HepG2 (cell line): ENCODE measurements at regions not wholly inside any gene's neighbourhood (a gene's known extent, or its start where the extent isn't known, plus 50 kb on each side); places are given as distances from the start of the nearest gene placed in this dataset.

Source experiments
- ATAC-seq: fragments of 200-7000 bp; cut with Tn5 transposase; 3 replicates; pipeline ENCODE4 v1.9.1; 2020; ENCODE audit warnings: mild to moderate bottlenecking, moderate library complexity
- BruUV-seq: library from RNA; stranded (reverse); fragments of 400-500 nt; replicated peaks from 2 replicates; lab custom pipeline; 2021; lab: Mats Ljungman, UMichigan
- CTCF ChIA-PET: fragments of 300-600 bp; formaldehyde crosslinking; extraction: SDS; loops from one replicate; lab custom pipeline; 2021; ENCODE audit warnings: low total read pairs, inconsistent platforms, low intra/inter-chr PET ratio; lab: Yijun Ruan, JAX
- POLR2A ChIA-PET: fragments of 350-600 bp; sonication (Branson Sonifier 250); formaldehyde crosslinking; loops from one replicate; lab custom pipeline; 2020; ENCODE audit warnings: antibody characterized with exemption, inconsistent platforms; lab: Yijun Ruan, JAX
- DNase-seq: peaks from one replicate; pipeline ENCODE4 v3.0.0-alpha.2; 2015; ENCODE audit warnings: low spot score
- FAIRE-seq: peaks from 3 replicates; lab custom pipeline; 2011; peaks lifted over from hg19 to GRCh38; lab: Jason Lieb, UNC
- H2AFZ ChIP-seq: one replicate; pipeline ENCODE4 v1.6.1; 2011; ENCODE audit warnings: low read length, inconsistent platforms
- H3K27ac ChIP-seq: fragments of 300-600 bp; 3 replicates; pipeline ENCODE4 v1.8.0; 2011; ENCODE audit warnings: mixed run types, mild to moderate bottlenecking, mixed read lengths, low read length, inconsistent platforms; ENCODE audit not compliant: insufficient read depth; ENCODE audit errors: extremely low read length
- H3K27me3 ChIP-seq, 2 experiments: fragments of 200-600 bp in 1 of 2; 2 replicates in 1 of 2; 3 replicates in 1 of 2; pipeline versions ENCODE4 v1.6.0 to v1.8.0; 2011; ENCODE audit warnings: low read length in 2 of 2, mild to moderate bottlenecking in 2 of 2, moderate library complexity in 2 of 2, inconsistent platforms in 1 of 2; ENCODE audit not compliant: insufficient read depth in 2 of 2, control insufficient read depth in 1 of 2
- H3K36me3 ChIP-seq, 2 experiments: fragments of 200-600 bp in 1 of 2; replicated peaks in 1 of 2; 2 replicates in 1 of 2; 3 replicates in 1 of 2; pipeline versions ENCODE4 v1.5.1 to v1.8.0; 2011; ENCODE audit warnings: low read length in 2 of 2, inconsistent platforms in 1 of 2; ENCODE audit not compliant: insufficient read depth in 2 of 2, control insufficient read depth in 1 of 2
- H3K4me1 ChIP-seq: 2 replicates; pipeline ENCODE4 v1.5.1; 2012; ENCODE audit warnings: low read length, inconsistent platforms; ENCODE audit not compliant: insufficient read depth
- H3K4me2 ChIP-seq: 2 replicates; pipeline ENCODE4 v1.6.0; 2011; ENCODE audit warnings: low read depth, low read length, inconsistent platforms
- H3K4me3 ChIP-seq, 3 experiments: fragments of 200-600 bp in 1 of 3; sonication (generic), shearing (Covaris generic) in 1 of 3; replicated peaks in 1 of 3; 2 replicates each; pipeline ENCODE4 v1.5.1; 2011 to 2016; ENCODE audit warnings: low read length in 3 of 3, inconsistent platforms in 2 of 3, low read depth in 2 of 3, mild to moderate bottlenecking in 2 of 3, control low read depth in 1 of 3, mixed read lengths in 1 of 3; ENCODE audit not compliant: insufficient read depth in 1 of 3
- H3K79me2 ChIP-seq: one replicate; pipeline ENCODE4 v1.6.1; 2011; ENCODE audit warnings: low read length, inconsistent platforms; ENCODE audit not compliant: insufficient read depth
- H3K9ac ChIP-seq: 2 replicates; pipeline ENCODE4 v1.6.0; 2011; ENCODE audit warnings: mild to moderate bottlenecking, low read depth, low read length, inconsistent platforms; ENCODE audit not compliant: insufficient read depth
- H3K9me3 ChIP-seq: 2 replicates; pipeline ENCODE4 v1.5.1; 2012; ENCODE audit warnings: mild to moderate bottlenecking, low read length
- H4K20me1 ChIP-seq: 2 replicates; pipeline ENCODE4 v1.6.0; 2011; ENCODE audit warnings: inconsistent platforms, mild to moderate bottlenecking, low read length, moderate library complexity; ENCODE audit not compliant: insufficient read depth
- BCL6 ChIP-seq: IDR thresholded peaks from 2 replicates; pipeline ENCODE4 v1.6.1; 2016; ENCODE audit warnings: missing genetic modification reagents, missing compliant biosample characterization
- FOSL1 ChIP-seq: sonication (generic); formaldehyde crosslinking; IDR thresholded peaks from 2 replicates; pipeline ENCODE4 v1.9.0; 2021; ENCODE audit warnings: missing genetic modification reagents, borderline replicate concordance
- MAF1 ChIP-seq: sonication (generic); formaldehyde crosslinking; IDR thresholded peaks from 2 replicates; pipeline ENCODE4 v1.5.0; 2020; ENCODE audit warnings: missing genetic modification reagents, borderline replicate concordance
- POLR2G ChIP-seq: fragments of 200-400 bp; formaldehyde crosslinking; IDR thresholded peaks from 2 replicates; pipeline ENCODE4 v1.6.1; 2018; ENCODE audit warnings: mild to moderate bottlenecking, low read depth, low read length, moderate library complexity
- ZNF225 ChIP-seq: sonication (generic); formaldehyde crosslinking; IDR thresholded peaks from 2 replicates; pipeline ENCODE4 v1.4.0; 2020; ENCODE audit warnings: mild to moderate bottlenecking, missing genetic modification reagents
- ZNF33A ChIP-seq: sonication (generic); formaldehyde crosslinking; IDR thresholded peaks from 2 replicates; pipeline ENCODE4 v1.5.1; 2020; ENCODE audit warnings: missing genetic modification reagents, mild to moderate bottlenecking, moderate library complexity, borderline replicate concordance
- WGBS: methylation state at CpG from one replicate; pipeline ENCODE4 v1.1.6; 2017; ENCODE audit warnings: low lambda C conversion rate; 5-methylcytosine and 5-hydroxymethylcytosine counted together
- in situ Hi-C: cut with HindIII; loops from 2 replicates; pipeline ENCODE4 v1.10.0; 2017; ENCODE audit warnings: low pct_unique_long_range_greater_than_20kb; ENCODE audit not compliant: extremely low pct_ligation_motif_present
- intact Hi-C: fragments of 100-400 bp; cut with micrococcal nuclease; formaldehyde crosslinking; loops from one replicate; pipeline ENCODE4 v1.10.0; 2022; ENCODE audit not compliant: unreplicated experiment
- TF ChIP-seq, protein P1 (sequence below): sonication (generic); formaldehyde crosslinking; IDR thresholded peaks from 2 replicates; pipeline ENCODE4 v1.4.0; 2020; ENCODE audit warnings: mild to moderate bottlenecking, missing genetic modification reagents
- TF ChIP-seq, protein P2 (sequence below): sonication (generic); formaldehyde crosslinking; IDR thresholded peaks from 2 replicates; pipeline ENCODE4 v1.4.0; 2020; ENCODE audit warnings: missing genetic modification reagents, borderline replicate concordance

DNA sequence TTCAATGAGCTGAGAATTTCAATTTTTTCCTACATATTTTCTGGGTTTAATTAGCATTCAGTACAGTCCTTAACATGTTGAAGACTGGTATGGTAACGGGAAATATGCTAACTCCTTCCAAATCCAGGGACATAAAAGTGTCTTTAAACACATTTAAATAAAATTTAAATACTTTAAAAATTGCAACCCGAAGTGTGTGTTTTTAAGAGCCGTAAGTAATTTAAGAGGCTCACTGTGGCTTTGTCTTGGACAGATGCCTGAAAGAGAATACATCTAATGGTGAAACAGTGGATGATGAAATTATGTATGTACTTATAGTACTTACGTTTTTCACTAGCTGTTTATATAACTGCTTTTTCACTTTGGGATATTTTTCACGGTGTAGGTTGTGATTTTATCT is 687.3 kb upstream of the CELF2 start:
- Histone ChIP-seq H3K9ac (no peak overlapping the region), H2AFZ (no peak overlapping the region), H3K9me3 (peaks cover 83% of the 10 kb centered on the region), H4K20me1 (no peaks in the 10 kb centered on the region), H3K36me3 (no peaks in the 10 kb centered on the region), H3K4me1 (no peaks in the 10 kb centered on the region), H3K4me2 (no peak overlapping the region), H3K4me3 (no peak overlapping the region), H3K79me2 (no peaks in the 10 kb centered on the region), H3K27ac (no peak overlapping the region), H3K27me3 (no peaks in the 10 kb centered on the region)
- POLR2A ChIA-PET: no interaction called here
- TF ChIP-seq FOSL1 (CRISPR knock-in tag) (no peak), ZNF33A (CRISPR knock-in tag) (no peak), MAF1 (CRISPR knock-in tag) (no peak)
- TF ChIP-seq, protein P1, sequence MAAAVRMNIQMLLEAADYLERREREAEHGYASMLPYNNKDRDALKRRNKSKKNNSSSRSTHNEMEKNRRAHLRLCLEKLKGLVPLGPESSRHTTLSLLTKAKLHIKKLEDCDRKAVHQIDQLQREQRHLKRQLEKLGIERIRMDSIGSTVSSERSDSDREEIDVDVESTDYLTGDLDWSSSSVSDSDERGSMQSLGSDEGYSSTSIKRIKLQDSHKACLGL: no peak
- TF ChIP-seq, protein P2, sequence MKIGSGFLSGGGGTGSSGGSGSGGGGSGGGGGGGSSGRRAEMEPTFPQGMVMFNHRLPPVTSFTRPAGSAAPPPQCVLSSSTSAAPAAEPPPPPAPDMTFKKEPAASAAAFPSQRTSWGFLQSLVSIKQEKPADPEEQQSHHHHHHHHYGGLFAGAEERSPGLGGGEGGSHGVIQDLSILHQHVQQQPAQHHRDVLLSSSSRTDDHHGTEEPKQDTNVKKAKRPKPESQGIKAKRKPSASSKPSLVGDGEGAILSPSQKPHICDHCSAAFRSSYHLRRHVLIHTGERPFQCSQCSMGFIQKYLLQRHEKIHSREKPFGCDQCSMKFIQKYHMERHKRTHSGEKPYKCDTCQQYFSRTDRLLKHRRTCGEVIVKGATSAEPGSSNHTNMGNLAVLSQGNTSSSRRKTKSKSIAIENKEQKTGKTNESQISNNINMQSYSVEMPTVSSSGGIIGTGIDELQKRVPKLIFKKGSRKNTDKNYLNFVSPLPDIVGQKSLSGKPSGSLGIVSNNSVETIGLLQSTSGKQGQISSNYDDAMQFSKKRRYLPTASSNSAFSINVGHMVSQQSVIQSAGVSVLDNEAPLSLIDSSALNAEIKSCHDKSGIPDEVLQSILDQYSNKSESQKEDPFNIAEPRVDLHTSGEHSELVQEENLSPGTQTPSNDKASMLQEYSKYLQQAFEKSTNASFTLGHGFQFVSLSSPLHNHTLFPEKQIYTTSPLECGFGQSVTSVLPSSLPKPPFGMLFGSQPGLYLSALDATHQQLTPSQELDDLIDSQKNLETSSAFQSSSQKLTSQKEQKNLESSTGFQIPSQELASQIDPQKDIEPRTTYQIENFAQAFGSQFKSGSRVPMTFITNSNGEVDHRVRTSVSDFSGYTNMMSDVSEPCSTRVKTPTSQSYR: no peak
- FAIRE-seq (no peak), ATAC-seq (no peak), DNase-seq (no peak)
- in situ Hi-C loops (no loop called here), intact Hi-C loops (no loop called here)
- BruUV-seq: no TSS peak
- CTCF ChIA-PET: no interaction called here
- 3% methylated on average over 5 of the region's 5 CpGs for WGBS

DNA sequence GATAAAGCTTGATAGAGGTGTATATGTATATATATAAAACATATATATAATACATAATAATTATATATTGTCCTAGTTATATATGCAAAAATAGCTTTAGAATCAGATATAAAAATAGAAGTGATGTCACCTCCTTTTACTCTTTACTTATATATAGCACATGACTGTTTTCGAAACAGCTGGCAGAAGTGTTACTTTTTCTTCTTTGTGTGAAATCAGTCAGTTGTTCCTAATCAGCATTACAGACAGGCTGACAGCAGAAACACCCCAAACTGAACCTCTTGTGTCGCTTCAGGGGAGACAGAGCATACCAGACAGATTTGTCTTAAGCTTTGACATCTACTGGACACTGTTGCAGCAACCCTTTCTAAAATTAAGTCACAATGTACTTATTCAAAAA is 684.9 kb upstream of the CELF2 start:
- POLR2A ChIA-PET: no interaction called here

More for the DNA sequence above, 684.9 kb upstream of the CELF2 start:
- TF ChIP-seq MAF1 (CRISPR knock-in tag) (no peak), ZNF225 (CRISPR knock-in tag) (no peak), BCL6 (CRISPR knock-in tag) (no peak), POLR2G (no peak)
- WGBS: 3% methylated on average over 2 of the region's 2 CpGs
- no peak for FAIRE-seq
- H3K4me2 ChIP-seq: no peak overlapping the region
- H2AFZ ChIP-seq: no peak overlapping the region
- no peaks in the 10 kb centered on the region for H4K20me1 ChIP-seq
- no peaks in the 10 kb centered on the region for H3K27me3 ChIP-seq
- DNase-seq: no peak
- in situ Hi-C loops: no loop called here
- no peaks in the 10 kb centered on the region for H3K36me3 ChIP-seq
- H3K9ac ChIP-seq: no peak overlapping the region
- no peak overlapping the region for H3K27ac ChIP-seq
- no peak overlapping the region for H3K4me3 ChIP-seq
- no TSS peak for BruUV-seq
- intact Hi-C loops: no loop called here
- peaks cover 83% of the 10 kb centered on the region for H3K9me3 ChIP-seq
- H3K79me2 ChIP-seq: no peaks in the 10 kb centered on the region
- H3K4me1 ChIP-seq: no peaks in the 10 kb centered on the region
- ATAC-seq: no peak
- CTCF ChIA-PET: no interaction called here
